B cell (primary cell): ENCODE measurements at regions not wholly inside any gene's neighbourhood (a gene's known extent, or its start where the extent isn't known, plus 50 kb on each side); places are given as distances from the start of the nearest gene placed in this dataset.

Experiments
- ATAC-seq: fragments of 200-7000 bp; cut with Tn5 transposase; one replicate; pipeline ENCODE4 v1.10.0; 2021; ENCODE audit warnings: low read depth, mild to moderate bottlenecking, moderate number of reproducible peaks, moderate library complexity
- CTCF ChIA-PET: fragments of 350-600 bp; sonication (Branson Sonifier 250); formaldehyde crosslinking; loops from one replicate; lab custom pipeline; 2021; ENCODE audit warnings: antibody characterized with exemption, inconsistent platforms; lab: Charles Lee
- POLR2A ChIA-PET: fragments of 350-600 bp; sonication (Branson Sonifier 250); formaldehyde crosslinking; loops from one replicate; lab custom pipeline; 2021; ENCODE audit warnings: antibody characterized with exemption; lab: Charles Lee
- DNase-seq: peaks from one replicate; pipeline ENCODE4 v3.0.0; 2013
- H2AFZ ChIP-seq: 2 replicates; pipeline ENCODE4 v1.6.1; 2012; ENCODE audit warnings: mild to moderate bottlenecking, low read depth, low read length; ENCODE audit not compliant: insufficient read depth, poor library complexity, severe bottlenecking
- H3K27ac ChIP-seq, 2 donors: 1 replicate in 1 of 2; 2 replicates in 1 of 2; pipeline ENCODE4 v1.5.1; 2012 to 2013; ENCODE audit warnings: low read length in 2 of 2, mild to moderate bottlenecking in 2 of 2, moderate library complexity in 1 of 2
- H3K27me3 ChIP-seq, 4 experiments: fragments of 200-600 bp in 1 of 4; sonication (generic) in 1 of 4; replicated peaks in 1 of 4; 1 replicate in 2 of 4; 2 replicates in 2 of 4; pipeline versions ENCODE4 v1.6.1 to v1.7.0; 2013 to 2016; ENCODE audit warnings: low read length in 3 of 4, mild to moderate bottlenecking in 2 of 4, mixed read lengths in 1 of 4, moderate library complexity in 1 of 4; ENCODE audit not compliant: insufficient read depth in 4 of 4, control insufficient read depth in 3 of 4; ENCODE audit errors: control extremely low read depth in 1 of 4
- H3K36me3 ChIP-seq, 2 experiments: replicated peaks in 1 of 2; 1 replicate in 1 of 2; 2 replicates in 1 of 2; pipeline versions ENCODE4 v1.6.1 to v1.7.1; 2013; ENCODE audit warnings: low read length in 1 of 2; ENCODE audit not compliant: insufficient read depth in 2 of 2, control insufficient read depth in 1 of 2; ENCODE audit errors: control extremely low read depth in 1 of 2, extremely low read depth in 1 of 2
- H3K4me1 ChIP-seq, 2 donors: fragments of 200-600 bp in 1 of 2; sonication (generic) in 1 of 2; 1 replicate in 1 of 2; 2 replicates in 1 of 2; pipeline versions ENCODE4 v1.5.1 to v1.6.1; 2013 to 2017; ENCODE audit warnings: low read length in 2 of 2; ENCODE audit not compliant: control insufficient read depth in 2 of 2, insufficient read depth in 2 of 2
- H3K4me2 ChIP-seq: replicated peaks from 2 replicates; pipeline ENCODE3; 2012; ENCODE audit warnings: mild to moderate bottlenecking, low read depth, low read length; ENCODE audit not compliant: poor library complexity, severe bottlenecking
- H3K4me3 ChIP-seq, 5 experiments: fragments of 200-600 bp in 1 of 5; sonication (generic) in 1 of 5; 1 replicate in 3 of 5; 2 replicates in 2 of 5; pipeline versions ENCODE4 v1.5.1 to v1.7.0; 2011 to 2016; ENCODE audit warnings: low read length in 4 of 5, mild to moderate bottlenecking in 4 of 5, low read depth in 2 of 5, control low read depth in 1 of 5, moderate library complexity in 1 of 5; ENCODE audit not compliant: insufficient read depth in 1 of 5; ENCODE audit errors: control extremely low read depth in 1 of 5, extremely low read depth in 1 of 5
- H3K79me2 ChIP-seq: fragments of 200-600 bp; sonication (generic); one replicate; pipeline ENCODE4 v1.6.0; 2016; ENCODE audit warnings: low read length; ENCODE audit not compliant: control insufficient read depth, insufficient read depth
- H3K9ac ChIP-seq: fragments of 200-600 bp; sonication (generic); 2 replicates; pipeline ENCODE4 v1.6.1; 2017; ENCODE audit warnings: mild to moderate bottlenecking, low read length, moderate library complexity
- H3K9me3 ChIP-seq, 3 donors: one replicate each; pipeline versions ENCODE4 v1.6.1 to v1.7.1; 2013; ENCODE audit warnings: low read length in 2 of 3; ENCODE audit not compliant: control insufficient read depth in 2 of 3, insufficient read depth in 1 of 3; ENCODE audit errors: control extremely low read depth in 1 of 3
- H4K20me1 ChIP-seq: 2 replicates; pipeline ENCODE4 v1.6.0; 2012; ENCODE audit warnings: mild to moderate bottlenecking, low read length; ENCODE audit not compliant: insufficient read depth, control insufficient read depth, poor library complexity, severe bottlenecking
- H3K27ac Mint-ChIP-seq: one replicate; pipeline ENCODE4 v1.8.0; 2021; ENCODE audit warnings: mixed read lengths
- H3K27me3 Mint-ChIP-seq: one replicate; pipeline ENCODE4 v1.8.0; 2021; ENCODE audit warnings: mixed read lengths
- H3K4me1 Mint-ChIP-seq: one replicate; pipeline ENCODE4 v1.8.0; 2021; ENCODE audit warnings: mixed read lengths
- H3K4me3 Mint-ChIP-seq: one replicate; pipeline ENCODE4 v1.8.0; 2021; ENCODE audit warnings: mixed read lengths
- H3K9me3 Mint-ChIP-seq: one replicate; pipeline ENCODE4 v1.8.0; 2022; ENCODE audit warnings: mixed read lengths; ENCODE audit not compliant: insufficient read depth
- CTCF ChIP-seq: fragments of 200-600 bp; IDR thresholded peaks from one replicate; pipeline ENCODE4 v1.8.0; 2022; ENCODE audit warnings: antibody characterized with exemption, mild to moderate bottlenecking
- EZH2 ChIP-seq: IDR thresholded peaks from 2 replicates; pipeline ENCODE4 v1.6.1; 2012; ENCODE audit warnings: borderline replicate concordance, low read depth, mild to moderate bottlenecking, moderate library complexity, low read length; ENCODE audit not compliant: insufficient read depth, poor library complexity, severe bottlenecking
- WGBS: methylation state at CpG from one replicate; pipeline ENCODE4 v1.1.5; 2013; ENCODE audit warnings: missing lambda C conversion rate; ENCODE audit not compliant: insufficient coverage; 5-methylcytosine and 5-hydroxymethylcytosine counted together
- intact Hi-C: fragments of 100-400 bp; cut with micrococcal nuclease; formaldehyde crosslinking; loops from one replicate; pipeline ENCODE4 v1.10.0; 2022

GRCh38 chr13:53623146-53623545 lies 594.5 kb downstream of the OLFM4 start:
- POLR2A ChIA-PET, result no interaction called here
- H3K4me1 Mint-ChIP-seq, result no peaks in the 10 kb centered on the region
- H3K36me3 ChIP-seq, result no peaks in the 10 kb centered on the region
- CTCF ChIA-PET, result no interaction called here
- H3K27ac Mint-ChIP-seq, result no peak overlapping the region
- no peak overlapping the region for H3K4me2 ChIP-seq
- H3K27me3 ChIP-seq, result no peaks in the 10 kb centered on the region
- no peak for TF ChIP-seq EZH2
- TF ChIP-seq CTCF, result no peak
- WGBS, result no CpG with 5 or more reads among the region's 2 CpGs
- H3K27me3 Mint-ChIP-seq, result no peaks in the 10 kb centered on the region
- H2AFZ ChIP-seq, result no peak overlapping the region
- ATAC-seq (no peak), DNase-seq (no peak)
- no peaks in the 10 kb centered on the region for H3K4me1 ChIP-seq
- H3K4me3 ChIP-seq, result no peak overlapping the region
- no peak overlapping the region for H3K4me3 Mint-ChIP-seq
- H3K27ac ChIP-seq, result no peak overlapping the region
- intact Hi-C loops, result no loop called here
- no peaks in the 10 kb centered on the region for H3K9me3 ChIP-seq
- H4K20me1 ChIP-seq, result no peaks in the 10 kb centered on the region
- H3K9ac ChIP-seq, result no peak overlapping the region
- H3K9me3 Mint-ChIP-seq, result peaks cover 2% of the 10 kb centered on the region
- H3K79me2 ChIP-seq, result no peaks in the 10 kb centered on the region

- Histone ChIP-seq H3K27me3 (no peaks in the 10 kb centered on the region), H3K27ac (no peak overlapping the region), H3K79me2 (no peaks in the 10 kb centered on the region), H2AFZ (no peak overlapping the region), H3K9me3 (peaks cover 0 to 2% (median 0%) of the 10 kb centered on the region in 3 donors), H3K4me2 (no peak overlapping the region), H3K4me3 (no peak overlapping the region), H4K20me1 (no peaks in the 10 kb centered on the region), H3K36me3 (no peaks in the 10 kb centered on the region), H3K4me1 (no peaks in the 10 kb centered on the region), H3K9ac (no peak overlapping the region)
- no peak for ATAC-seq
- Mint-ChIP-seq H3K4me1 (no peaks in the 10 kb centered on the region), H3K4me3 (no peak overlapping the region), H3K9me3 (peaks cover 5% of the 10 kb centered on the region), H3K27ac (no peak overlapping the region), H3K27me3 (no peaks in the 10 kb centered on the region)
- no peak for DNase-seq
- intact Hi-C loops, result no loop called here
- WGBS, result 65% methylated on average over 2 of the region's 2 CpGs
- CTCF ChIA-PET, result no interaction called here
- no peak for TF ChIP-seq CTCF
- POLR2A ChIA-PET, result no interaction called here
Observed at GRCh38 chr13:53631511-53631910, 602.9 kb downstream of the OLFM4 start.
